GM18868 (cell line): ENCODE measurements at regions not wholly inside any gene's neighbourhood (a gene's known extent, or its start where the extent isn't known, plus 50 kb on each side); places are given as distances from the start of the nearest gene placed in this dataset.

ENCODE experiments used
- ATAC-seq: cut with Tn5 transposase; IDR thresholded peaks from one replicate; pipeline ENCODE4 v1.9.1; 2021; ENCODE audit warnings: mild to moderate bottlenecking, moderate library complexity; ENCODE audit not compliant: unreplicated experiment

DNA sequence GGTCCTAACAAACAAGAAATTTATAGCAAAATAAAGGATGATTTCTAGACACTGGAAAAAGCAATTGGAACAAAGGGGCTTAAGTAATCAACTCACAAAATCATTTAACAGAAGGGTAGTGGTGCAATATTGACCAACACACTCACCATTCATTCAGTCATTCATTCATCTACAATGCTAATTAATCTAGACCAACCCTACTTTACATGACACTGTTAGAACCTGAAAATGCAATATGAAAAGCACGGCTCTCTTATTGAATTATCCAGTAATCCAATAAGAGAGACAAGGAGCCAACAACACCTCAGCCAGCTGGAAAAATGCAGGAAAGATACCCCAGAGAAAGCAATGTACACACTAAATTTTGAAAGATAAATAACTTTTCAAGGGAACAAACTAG, 310.8 kb upstream of the NR5A2 start:
- ATAC-seq, result no peak

DNA sequence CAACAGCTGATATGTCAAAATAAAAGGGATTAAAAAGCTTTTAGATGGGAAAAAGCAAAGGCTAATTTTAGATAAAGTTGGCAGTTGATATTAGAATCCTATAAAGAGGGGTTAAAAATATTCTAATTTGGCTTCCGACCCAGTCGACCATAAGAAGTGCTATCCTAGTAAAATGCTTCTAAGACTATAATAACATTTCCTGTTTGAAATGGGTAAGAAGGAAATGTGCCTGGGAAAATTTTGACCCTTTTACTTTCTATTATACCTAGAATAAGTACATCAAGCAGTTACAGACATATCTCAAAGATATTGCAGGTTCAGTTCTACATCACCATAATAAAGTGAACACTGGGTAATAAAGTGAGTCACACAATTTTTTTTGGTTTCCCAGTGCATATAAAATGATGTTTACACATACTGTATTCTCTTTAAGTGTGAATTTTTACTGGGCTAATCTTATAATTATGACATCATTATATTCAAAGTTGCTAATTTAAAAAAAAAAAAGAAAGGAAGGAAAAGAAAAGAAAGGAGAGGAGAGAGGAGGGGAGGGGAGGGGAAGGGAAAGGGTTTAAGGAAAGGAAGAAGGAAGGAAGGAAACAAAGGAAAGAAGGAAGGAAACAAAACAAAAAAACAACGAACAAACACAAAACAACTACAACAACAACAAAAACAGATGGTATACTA, 308.2 kb upstream of the NR5A2 start:
- no peak for ATAC-seq

DNA sequence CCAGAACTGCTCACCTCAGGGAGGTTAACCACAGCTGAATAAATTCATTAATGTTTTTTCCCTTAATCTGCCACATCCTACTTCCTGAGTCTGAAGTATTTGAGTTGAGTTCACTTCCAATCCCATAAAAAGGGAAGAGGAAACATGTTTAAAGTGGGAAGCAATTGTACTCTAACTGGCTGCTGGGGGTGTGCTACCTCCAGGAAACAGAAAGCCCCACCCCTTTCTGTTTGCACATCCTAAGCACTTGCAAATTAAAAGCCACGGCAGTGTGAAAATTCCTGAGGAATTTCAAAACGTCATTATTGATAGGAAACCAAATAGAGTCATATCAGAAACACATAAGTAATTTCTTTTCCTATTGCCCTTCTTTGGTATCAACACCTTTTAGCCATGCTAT, 307.0 kb upstream of the NR5A2 start:
- ATAC-seq, result no peak

DNA sequence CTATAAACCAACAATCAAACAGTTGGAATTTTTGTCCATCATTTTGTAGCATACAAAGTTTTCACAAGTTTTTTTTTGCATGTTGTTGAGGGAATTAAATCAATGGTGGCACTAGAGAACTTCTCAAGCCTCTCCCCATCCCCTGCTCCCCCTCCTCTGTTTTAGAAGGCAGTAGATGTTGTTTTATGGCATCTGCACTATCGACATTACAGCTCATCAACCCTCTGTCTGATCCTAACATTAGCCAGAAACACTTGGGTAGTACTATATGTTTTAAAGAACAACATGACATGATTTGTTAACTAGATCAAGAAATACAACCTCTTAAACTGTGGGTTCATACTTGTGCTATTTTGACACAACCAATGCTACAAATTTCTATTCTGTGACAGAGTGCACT, 306.5 kb upstream of the NR5A2 start:
- no peak for ATAC-seq

DNA sequence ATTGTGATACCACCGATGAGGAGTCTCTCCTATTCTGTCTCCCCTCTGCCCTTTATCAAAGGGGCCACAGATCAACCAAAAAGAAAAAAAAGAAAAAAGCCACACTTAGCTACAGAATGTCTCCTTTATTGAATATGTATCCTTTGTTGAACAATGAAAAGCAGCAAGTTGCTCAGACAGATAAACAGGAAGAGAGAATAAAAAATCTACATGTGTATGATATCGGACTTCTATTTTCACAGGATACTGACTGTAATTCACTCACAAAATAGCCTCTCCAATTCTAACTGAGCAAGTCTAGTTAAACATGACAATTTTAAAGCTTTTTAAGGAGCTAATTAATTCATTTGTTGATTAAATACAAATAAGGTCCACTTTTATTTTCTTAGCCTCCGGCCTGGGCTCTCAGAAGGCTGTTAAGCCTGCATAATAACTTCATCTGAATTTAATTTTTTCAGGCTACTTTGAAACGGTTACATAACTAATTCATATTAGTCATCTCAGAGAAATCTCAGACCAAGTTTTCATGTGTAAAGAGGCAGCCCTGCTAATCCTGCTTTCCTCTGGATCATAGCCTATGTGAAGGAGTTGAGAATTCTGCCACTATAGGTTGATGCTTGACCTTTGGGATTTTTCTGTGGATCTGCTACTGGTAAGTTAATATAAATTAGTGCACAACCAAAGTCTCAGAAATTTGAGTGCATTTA, 304.1 kb upstream of the NR5A2 start:
- no peak for ATAC-seq

DNA sequence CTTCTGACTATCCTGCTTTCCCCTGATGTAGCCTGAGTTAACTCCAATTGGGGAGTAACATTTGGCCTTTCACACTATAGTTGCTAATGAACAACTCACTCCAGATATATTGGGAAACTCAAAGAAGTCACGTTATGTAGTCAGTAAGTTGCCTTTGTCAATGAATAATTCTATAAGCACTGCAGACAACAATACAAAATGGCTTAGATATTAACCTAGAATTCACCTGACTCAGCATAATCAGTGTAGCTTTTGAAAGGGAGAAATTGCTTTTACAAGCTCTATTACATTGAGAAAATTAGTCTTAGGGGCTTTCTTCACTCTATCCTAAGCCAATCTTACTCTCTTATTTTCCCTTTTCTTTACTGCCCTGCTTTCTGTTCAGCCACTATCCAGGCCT, 303.5 kb upstream of the NR5A2 start:
- no peak for ATAC-seq

DNA sequence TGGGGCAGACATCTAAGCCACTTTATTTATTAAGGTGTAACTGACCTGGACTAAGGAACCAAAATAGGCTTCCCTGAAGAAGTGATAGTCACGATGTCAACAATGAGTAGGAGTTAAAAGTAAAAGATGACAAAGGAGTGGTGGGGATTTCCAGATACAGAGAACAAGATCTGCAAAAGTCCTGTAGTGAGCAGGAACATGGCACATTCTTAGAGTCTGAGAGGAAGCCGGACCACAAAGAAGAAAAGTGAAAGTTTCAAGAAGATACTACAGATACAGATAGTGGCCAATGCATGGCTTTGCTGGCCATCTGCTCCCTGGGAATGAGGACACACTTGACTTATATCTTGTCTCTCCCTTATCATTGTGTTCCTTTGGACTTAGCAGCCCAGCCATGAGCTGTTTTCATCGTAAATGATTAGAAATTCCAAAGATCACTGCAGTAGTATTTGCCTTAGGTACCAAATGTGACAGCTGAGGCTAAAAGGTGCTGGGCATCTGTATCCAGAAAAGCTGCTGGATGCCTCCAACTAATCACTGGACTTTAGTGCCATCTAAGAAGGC, 302.4 kb upstream of the NR5A2 start:
- ATAC-seq, result peak; percentile 96

DNA sequence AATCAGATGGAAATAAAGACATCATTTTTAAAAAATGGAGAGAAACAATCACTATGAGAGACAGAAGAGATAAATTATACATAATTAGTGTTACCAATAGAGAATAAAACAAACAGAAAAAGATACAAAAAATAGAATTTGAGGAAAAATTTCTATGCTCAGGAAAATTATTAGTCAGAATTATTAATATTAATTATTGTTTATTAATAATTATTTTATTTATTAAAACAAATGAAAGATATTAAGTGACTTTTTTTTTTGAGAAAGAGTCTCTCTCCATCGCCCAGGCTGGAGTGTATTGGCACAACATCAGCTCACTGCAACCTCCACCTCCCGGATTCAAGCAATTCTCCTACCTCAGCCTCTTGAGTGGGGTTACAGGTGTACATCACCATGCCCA, 299.8 kb upstream of the NR5A2 start:
- ATAC-seq, result no peak

DNA sequence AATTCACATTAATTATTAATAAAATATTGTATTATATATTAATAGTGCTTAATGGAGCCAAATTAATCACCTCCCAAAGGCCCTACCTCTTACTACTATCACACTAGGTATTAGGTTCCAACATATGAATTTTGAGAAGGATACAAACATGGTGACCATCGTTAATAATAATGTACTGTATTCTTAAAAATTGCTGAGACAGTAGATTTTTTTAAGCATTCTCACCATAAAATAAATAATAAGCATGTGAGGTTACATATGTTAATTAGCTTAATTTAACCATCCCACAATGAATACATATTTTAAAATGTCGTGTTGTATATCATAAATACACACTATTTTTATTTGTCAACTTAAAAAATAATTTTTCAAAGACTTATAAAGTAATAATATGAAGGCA, 299.2 kb upstream of the NR5A2 start:
- no peak for ATAC-seq

DNA sequence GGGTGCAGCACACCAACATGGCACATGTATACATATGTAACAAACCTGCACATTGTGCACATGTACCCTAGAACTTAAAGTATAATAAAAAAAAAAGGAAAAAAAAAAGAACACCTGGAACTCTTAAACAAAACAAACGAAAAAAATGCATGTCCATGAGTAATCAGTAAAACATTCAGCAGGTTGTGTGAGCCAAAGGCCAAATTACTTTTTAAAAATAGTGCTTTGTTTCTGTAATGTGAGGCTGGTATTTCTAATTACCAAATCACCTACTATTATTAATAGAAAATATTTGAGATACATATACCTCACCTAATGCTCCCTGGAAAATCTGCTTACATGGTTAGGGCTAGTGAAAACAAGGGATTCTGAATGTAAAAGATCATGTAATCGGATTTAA, 294.4 kb upstream of the NR5A2 start:
- no peak for ATAC-seq

DNA sequence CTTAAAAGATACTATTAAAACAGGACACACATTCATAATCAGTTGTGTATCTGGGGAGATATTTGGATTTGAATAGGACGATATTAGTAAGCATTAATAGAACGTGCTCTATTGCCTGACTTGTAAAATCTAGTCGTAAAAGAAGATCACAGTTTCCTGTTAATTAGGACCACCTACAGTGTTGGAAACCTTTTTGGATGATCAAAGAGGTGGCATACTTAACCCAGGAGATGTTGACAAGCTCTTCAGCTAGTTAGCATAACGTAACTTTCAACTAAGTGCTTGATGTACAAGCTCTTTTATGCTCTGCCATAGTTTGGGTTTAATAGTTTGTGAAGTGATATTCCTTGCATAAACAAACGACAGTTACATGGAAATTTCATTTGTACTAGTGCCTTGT, 293.3 kb upstream of the NR5A2 start:
- no peak for ATAC-seq

DNA sequence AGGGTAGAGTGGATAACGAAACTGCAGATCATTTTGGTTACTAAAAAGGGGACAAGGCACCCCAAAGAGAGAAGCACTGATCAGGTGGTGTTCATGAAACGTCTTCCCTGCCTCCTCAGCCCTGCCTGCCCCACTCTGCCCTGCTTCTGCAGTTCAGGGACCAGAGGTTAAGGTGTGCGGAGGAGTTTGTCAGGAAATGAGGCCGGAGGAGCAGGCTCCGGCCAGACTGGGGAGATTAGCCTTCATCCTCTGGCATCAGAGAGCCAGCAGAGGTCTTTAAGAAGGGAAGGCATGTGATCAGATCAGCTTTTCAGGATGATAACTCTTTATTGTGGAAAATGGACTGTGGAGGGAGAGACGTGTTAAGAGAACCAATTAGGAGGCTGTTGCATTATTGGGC, 291.9 kb upstream of the NR5A2 start:
- ATAC-seq, result no peak

DNA sequence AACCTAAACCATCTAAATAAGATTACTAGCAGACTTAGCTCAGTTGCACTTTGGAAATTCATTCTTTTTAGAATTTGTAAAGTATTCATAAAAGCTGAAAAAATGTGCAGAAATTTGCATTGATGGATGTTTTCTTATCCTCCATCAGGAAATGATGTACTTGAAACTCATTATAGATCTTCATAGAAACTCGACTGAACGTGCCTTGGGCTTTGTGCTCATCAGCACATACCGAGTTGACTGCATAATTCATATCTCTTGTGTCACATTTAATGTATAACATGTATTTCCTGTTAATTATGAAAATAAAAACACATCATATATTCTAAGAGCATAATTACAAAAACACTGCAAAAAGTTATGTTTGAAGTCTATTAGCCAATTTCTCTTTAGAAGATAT, 290.9 kb upstream of the NR5A2 start:
- ATAC-seq, result no peak

DNA sequence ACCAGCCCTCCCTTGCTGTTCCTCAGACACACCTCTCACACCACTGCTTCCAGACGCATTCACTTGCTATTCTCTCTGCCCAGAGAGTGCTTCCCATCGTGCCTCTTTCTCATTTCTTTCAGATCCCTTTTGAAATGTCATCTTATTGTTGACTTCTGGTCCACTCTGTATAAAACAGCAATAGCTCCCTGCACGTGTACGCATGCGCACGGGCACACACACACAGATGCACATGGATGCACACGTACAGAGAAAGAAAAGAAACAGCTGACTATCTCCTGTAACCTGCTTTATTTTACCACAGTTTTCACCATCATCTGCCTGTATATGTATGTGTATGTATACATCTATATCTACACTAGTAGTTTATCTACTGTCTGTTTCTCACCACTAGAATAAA, 285.9 kb upstream of the NR5A2 start:
- ATAC-seq, result no peak

DNA sequence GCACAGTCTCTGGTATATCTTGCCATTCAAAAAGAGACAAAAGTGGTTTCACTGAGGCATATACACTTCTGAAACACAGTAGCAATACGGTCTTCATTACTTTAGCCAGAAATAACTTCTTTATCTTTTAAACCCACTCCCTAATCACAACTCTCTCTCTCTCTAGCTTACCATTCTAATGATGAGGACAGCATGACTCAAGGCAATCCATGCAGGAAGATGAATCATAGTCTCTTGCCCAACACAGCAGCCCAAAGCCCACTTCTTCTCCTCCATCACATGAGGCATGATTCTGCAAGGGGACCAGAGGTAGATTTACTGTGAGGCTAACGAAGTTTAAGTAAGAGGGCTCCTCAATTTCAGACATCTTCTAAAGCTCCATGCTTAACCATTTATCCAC, 285.0 kb upstream of the NR5A2 start:
- ATAC-seq, result no peak

DNA sequence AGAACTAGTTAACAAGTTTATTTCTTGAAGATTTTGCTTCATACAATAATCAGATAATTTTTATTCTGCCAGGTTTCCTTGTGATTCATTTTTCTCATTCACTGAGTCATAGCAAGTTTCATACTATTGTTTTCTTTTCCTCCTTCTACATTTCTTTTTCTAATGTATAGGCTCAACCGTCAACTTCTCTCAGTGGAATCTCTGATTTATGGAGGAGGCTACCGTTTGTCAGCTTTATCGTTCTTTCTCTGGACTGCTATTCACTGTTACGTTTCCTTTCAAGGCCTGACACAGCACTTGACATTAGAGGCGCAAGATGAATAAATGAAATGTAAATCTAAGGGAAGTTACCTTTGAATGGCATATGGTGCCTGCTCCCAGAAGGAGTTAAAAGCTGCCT, 284.3 kb upstream of the NR5A2 start:
- ATAC-seq, result no peak

DNA sequence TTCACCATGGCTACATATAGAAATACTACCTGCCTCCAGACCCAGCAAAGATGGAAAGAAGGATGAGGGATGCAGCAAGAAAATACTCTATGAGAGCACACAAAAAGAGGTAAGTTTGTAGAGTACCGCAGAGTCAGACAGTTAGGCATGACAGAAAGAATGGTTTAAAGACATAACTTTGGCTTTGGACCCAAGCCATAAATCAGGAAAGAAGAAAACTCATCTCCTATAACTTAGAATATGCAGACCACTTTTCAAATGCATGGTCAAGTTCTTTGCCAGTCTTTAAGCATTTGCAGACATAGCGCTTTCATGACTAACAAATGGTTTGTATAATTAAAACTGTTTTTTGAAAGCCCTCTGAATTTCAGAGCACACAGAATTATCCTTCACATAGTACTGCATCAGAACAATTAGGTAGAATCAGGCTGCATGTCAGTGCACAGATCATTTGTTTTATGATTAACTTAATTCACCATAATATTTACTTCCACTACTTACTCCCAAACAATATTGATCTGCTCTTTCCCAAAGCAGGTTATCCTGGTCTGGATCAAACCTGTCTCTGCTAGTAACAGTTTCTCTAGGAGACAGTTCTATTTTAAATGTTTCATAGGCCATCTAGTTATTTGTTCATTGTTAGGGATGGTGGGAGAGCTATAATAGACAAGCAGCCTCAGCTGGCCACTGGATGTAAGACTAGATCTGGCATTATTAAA, 280.7 kb upstream of the NR5A2 start:
- ATAC-seq, result no peak

DNA sequence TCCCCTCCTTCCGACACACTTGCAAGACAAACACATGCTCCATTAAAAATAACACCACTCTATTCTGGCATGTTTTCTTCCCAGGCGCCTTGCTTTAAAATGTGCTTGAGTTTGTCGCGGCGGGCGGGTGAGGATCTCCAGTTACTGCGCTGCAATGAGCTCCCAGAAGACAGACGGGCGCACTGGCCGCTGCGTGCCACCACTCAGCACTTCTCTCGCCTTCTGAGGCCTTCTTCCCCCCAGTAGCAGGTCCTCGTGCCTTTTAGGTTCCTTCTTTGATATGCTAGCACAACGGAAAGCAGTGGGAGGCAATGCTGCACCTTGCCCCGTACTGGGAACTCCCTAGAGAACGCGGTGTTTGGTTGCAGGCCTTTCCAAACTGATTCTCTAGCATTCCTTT, 279.5 kb upstream of the NR5A2 start:
- ATAC-seq, result no peak

DNA sequence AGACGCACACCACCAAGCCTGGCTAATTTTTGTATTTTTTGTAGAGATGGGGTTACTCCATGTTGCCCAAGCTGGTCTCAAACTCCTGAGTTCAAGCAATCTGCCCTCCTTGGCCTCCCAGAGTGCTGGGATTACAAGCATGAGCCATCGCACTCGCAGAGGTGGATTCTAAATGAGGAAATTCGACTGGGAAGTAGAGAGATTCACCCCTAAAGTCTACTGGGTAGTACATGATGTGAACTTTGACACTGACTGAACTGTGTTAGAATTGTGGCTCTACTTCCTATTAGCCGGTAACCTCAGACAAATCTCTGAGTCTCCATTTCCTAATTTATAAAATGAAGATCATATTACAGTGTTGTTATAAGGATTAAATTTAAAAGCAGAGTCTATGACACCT, 276.0 kb upstream of the NR5A2 start:
- no peak for ATAC-seq

DNA sequence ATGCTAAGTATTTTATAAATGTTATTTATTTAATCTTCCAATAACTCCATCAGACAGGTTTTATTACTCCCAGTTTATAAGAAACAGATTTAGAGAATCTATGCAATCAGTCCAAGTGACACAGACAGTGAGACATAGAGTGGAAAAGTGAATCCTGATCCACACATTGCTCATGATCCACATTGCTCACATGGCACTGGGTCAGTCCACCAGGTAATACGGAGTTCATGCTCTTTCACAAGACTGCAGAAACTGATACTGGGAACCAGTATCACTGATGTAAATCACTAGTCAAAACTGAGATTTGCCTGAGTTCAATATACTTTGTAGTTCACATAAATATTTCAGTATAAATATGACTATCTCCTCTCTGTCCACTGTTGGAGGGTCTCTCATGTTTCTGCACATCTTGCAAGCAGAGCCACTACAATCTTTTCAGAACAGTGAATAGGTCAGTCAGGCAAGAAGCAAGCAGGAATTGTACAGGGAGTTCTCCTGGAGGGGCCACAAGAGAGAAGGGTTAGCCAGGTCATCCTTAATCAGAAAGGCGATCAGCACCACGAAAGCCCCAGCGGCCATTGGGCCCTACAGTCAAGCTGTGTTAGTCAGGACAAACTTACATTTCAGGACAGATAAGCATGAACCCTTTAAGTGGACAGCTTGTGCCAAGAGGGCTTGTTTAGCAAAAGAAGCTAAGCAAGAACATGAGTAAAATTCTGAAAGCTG, 275.4 kb upstream of the NR5A2 start:
- ATAC-seq, result no peak

DNA sequence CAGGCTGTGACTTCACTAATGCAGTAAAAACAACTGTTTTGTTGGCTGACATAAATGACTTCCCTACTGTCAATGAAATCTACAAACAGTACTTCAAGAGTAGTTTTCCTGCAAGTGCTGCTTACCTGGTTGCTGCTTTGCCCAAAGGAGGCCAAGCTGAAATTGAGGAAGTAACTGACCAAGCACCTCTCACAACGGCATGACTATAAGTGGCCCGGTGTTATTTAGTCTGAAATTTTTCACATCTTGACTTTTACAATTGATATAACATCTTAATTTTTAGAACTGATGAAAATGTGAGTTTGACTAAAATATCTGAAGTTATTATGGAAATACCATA, 274.9 kb upstream of the NR5A2 start:
- no peak for ATAC-seq
